ENCODE measurements at regions not wholly inside any gene's neighbourhood (a gene's known extent, or its start where the extent isn't known, plus 50 kb on each side); places are given as distances from the start of the nearest gene placed in this dataset.

- TF ChIP-seq CHD7 (IDR thresholded peaks at IDR 0.05; ENCODE audit: insufficient replicate concordance, low read length) (no peak), GABPA (IDR thresholded peaks at IDR 0.05; ENCODE audit: borderline replicate concordance, insufficient read depth, low read length) (no peak), JUND (IDR thresholded peaks at IDR 0.05; ENCODE audit: low read length) (no peak), RNF2 (IDR thresholded peaks at IDR 0.05; ENCODE audit: borderline replicate concordance, low read depth, low read length, missing control alignments, poor library complexity, severe bottlenecking) (no peak), EGR1 (IDR thresholded peaks at IDR 0.05; ENCODE audit: borderline replicate concordance, low read depth, low read length) (no peak), KDM5A (IDR thresholded peaks at IDR 0.05; ENCODE audit: low read length) (no peak), MAFK (IDR thresholded peaks at IDR 0.05; ENCODE audit: low read depth, low read length) (no peak), TCF12 (IDR thresholded peaks at IDR 0.05; ENCODE audit: low read depth, low read length) (no peak), HDAC2 (IDR thresholded peaks at IDR 0.05; ENCODE audit: borderline replicate concordance in 1 of 2, low read depth in 2 of 2, low read length in 2 of 2) (no peak), SIN3A (conservative IDR thresholded peaks at IDR 0.05 in 1 of 2, IDR thresholded peaks at IDR 0.05 in 1 of 2; ENCODE audit: low read depth in 1 of 2, low read length in 2 of 2) (no peak), POLR2AphosphoS5 (IDR thresholded peaks at IDR 0.05; ENCODE audit: low read depth, low read length) (no peak)
Observed at GRCh38 chrX:40928076-40928475, 157.2 kb upstream of the USP9X start (continued).

Data from H1 (cell line).